Stomach (tissue), 8 donors: ENCODE measurements at regions not wholly inside any gene's neighbourhood (a gene's known extent, or its start where the extent isn't known, plus 50 kb on each side); places are given as distances from the start of the nearest gene placed in this dataset.

Experiments used
- DNase-seq, 2 donors: peaks; one replicate each; pipeline versions ENCODE4 v3.0.0 to v3.0.0-alpha.2; 2013 to 2019
- H3K27ac ChIP-seq, 5 donors: fragments of 200-600 bp in 4 of 5; sonication (generic) in 4 of 5; one replicate each; pipeline ENCODE4 v1.5.1; 2013 to 2019; ENCODE audit warnings: mild to moderate bottlenecking in 1 of 5, moderate library complexity in 1 of 5
- H3K27me3 ChIP-seq, 3 donors: fragments of 200-600 bp; sonication (generic); one replicate each; pipeline ENCODE4 v1.5.1; 2017 to 2019; ENCODE audit warnings: mixed run types in 1 of 3
- H3K36me3 ChIP-seq, 4 donors: fragments of 200-600 bp; sonication (generic); 1 replicate in 3 of 4; 2 replicates in 1 of 4; pipeline ENCODE4 v1.5.1; 2016 to 2019
- H3K4me1 ChIP-seq, 4 donors: fragments of 200-600 bp; sonication (generic); one replicate each; pipeline ENCODE4 v1.5.1; 2016 to 2019
- H3K4me3 ChIP-seq, 4 donors: fragments of 200-600 bp; sonication (generic) in 3 of 4; one replicate each; pipeline ENCODE4 v1.5.1; 2016 to 2019; ENCODE audit warnings: mild to moderate bottlenecking in 1 of 4
- H3K9me3 ChIP-seq, 4 donors: fragments of 200-600 bp; sonication (generic); one replicate each; pipeline ENCODE4 v1.5.1; 2016 to 2019
- EP300 ChIP-seq: sonication (generic); formaldehyde crosslinking; IDR thresholded peaks from one replicate; pipeline ENCODE4 v1.6.1; 2017; ENCODE audit warnings: antibody characterized with exemption
- POLR2A ChIP-seq, 4 donors: fragments of 450-650 bp; IDR thresholded peaks; one replicate each; pipeline ENCODE4 v1.6.1; 2016; ENCODE audit warnings: antibody characterized with exemption in 4 of 4, control low read depth in 2 of 4, mild to moderate bottlenecking in 1 of 4, moderate library complexity in 1 of 4
- POLR2AphosphoS5 ChIP-seq, 3 donors: sonication (generic); formaldehyde crosslinking; IDR thresholded peaks; one replicate each; pipeline ENCODE4 v1.6.1; 2016; ENCODE audit warnings: antibody characterized with exemption in 3 of 3
- WGBS, 5 donors: extraction: QIAGEN DNeasy Blood & Tissue Kit in 3 of 5; methylation state at CpG; one replicate each; pipeline versions ENCODE4 v1.1.5 to v1.1.7; 2013 to 2018; 5-methylcytosine and 5-hydroxymethylcytosine counted together
- intact Hi-C: fragments of 100-400 bp; cut with DNase I; formaldehyde crosslinking; loops from one replicate; pipeline ENCODE4 v1.15.1; 2023; ENCODE audit warnings: low total_unique reads
- TF ChIP-seq, protein P1 (sequence below), 7 experiments: fragments of 450-650 bp in 4 of 7; fragments of 200-600 bp in 3 of 7; sonication (generic) in 3 of 7; IDR thresholded peaks; one replicate each; pipeline ENCODE4 v1.5.1; 2016 to 2019; ENCODE audit warnings: antibody characterized with exemption in 7 of 7, control low read depth in 2 of 7, mild to moderate bottlenecking in 1 of 7
- donor health status: healthy with polysubstance abuse.
- donor health status: Bipolar disorder and iron deficiency.
- donor health status: healthy.

DNA sequence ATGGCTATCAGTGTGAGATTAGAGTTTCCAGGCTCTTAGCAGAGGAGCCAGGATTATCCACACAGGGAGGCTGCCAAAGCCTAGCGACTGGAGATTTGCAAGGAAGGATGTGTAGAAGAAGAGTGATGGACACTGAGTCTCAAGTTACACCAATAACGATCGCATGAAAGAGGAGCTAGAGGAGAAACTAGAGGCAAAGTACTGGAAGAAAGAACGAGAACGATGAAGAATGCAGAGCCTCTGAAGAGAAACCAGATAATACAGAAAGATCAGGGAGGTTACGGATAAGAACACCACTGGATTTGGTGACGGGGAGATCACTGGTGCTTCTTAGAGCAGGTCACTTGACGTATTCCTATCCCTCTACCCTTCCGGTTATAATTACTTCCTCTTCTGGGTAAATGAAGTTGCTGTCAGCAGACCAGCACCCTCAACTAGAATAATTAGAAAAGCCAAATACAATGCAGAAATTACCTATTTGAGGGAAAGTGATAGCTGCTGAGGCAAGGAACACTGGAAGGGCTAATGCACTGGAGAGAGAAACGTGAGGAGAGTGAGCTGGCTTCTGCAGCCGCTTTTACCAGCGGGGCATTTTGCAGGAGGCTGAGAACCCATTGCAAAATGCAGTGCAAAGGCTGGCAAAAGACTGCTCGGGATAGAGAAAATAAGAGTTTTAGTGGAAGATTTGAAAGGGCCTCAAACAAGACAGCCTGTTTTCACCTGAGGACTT lies 93.1 kb upstream of the HIF1A start:
- Histone ChIP-seq H3K4me1 (peaks cover 15 to 40% (median 18%) of the 10 kb centered on the region in 4 donors), H3K4me3 (peak overlapping the region in 1 of 4 donors; percentile 2), H3K27ac (peak overlapping the region; percentile 14 to 73 (median 24)), H3K9me3 (no peaks in the 10 kb centered on the region), H3K36me3 (no peaks in the 10 kb centered on the region), H3K27me3 (no peaks in the 10 kb centered on the region)
- no peak for DNase-seq
- 28 to 51% (median 46%) methylated on average over 13 of the region's 13 CpGs for WGBS, 5 donors
- intact Hi-C loops: no loop called here
- TF ChIP-seq POLR2AphosphoS5 (IDR thresholded peaks at IDR 0.05): no peak
- no peak for TF ChIP-seq POLR2A (IDR thresholded peaks at IDR 0.05)
- TF ChIP-seq EP300: no peak
- TF ChIP-seq, protein P1, sequence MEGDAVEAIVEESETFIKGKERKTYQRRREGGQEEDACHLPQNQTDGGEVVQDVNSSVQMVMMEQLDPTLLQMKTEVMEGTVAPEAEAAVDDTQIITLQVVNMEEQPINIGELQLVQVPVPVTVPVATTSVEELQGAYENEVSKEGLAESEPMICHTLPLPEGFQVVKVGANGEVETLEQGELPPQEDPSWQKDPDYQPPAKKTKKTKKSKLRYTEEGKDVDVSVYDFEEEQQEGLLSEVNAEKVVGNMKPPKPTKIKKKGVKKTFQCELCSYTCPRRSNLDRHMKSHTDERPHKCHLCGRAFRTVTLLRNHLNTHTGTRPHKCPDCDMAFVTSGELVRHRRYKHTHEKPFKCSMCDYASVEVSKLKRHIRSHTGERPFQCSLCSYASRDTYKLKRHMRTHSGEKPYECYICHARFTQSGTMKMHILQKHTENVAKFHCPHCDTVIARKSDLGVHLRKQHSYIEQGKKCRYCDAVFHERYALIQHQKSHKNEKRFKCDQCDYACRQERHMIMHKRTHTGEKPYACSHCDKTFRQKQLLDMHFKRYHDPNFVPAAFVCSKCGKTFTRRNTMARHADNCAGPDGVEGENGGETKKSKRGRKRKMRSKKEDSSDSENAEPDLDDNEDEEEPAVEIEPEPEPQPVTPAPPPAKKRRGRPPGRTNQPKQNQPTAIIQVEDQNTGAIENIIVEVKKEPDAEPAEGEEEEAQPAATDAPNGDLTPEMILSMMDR (IDR thresholded peaks at IDR 0.05): no peak

DNA sequence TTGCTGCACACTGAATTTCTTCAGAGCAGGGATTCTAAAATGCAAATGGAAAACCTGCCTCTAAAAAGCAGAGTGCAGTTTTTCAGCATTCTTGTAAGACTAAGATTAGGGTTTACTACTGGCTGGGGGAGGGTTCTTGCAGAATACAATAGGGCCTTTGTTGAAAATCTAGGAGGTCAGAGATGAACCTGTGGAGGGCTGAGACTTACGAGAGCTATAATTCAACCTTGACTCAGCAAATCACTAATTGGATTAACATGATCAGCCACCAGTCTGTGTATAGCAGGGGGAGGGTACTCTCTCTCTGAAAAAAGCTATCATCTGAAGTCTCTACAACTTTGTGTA lies 92.6 kb upstream of the HIF1A start:
- intact Hi-C loops: no loop called here
- no peak overlapping the region for H3K4me3 ChIP-seq
- DNase-seq: peak in 1 of 2 donors; percentile 61
- H3K9me3 ChIP-seq: no peaks in the 10 kb centered on the region
- no peak for TF ChIP-seq POLR2A (IDR thresholded peaks at IDR 0.05)
- TF ChIP-seq EP300: no peak
- TF ChIP-seq POLR2AphosphoS5 (IDR thresholded peaks at IDR 0.05): no peak
- TF ChIP-seq, protein P1 (IDR thresholded peaks at IDR 0.05): no peak
- peaks cover 16 to 45% (median 18%) of the 10 kb centered on the region in 4 donors for H3K4me1 ChIP-seq
- H3K36me3 ChIP-seq: no peaks in the 10 kb centered on the region
- 16 to 65% (median 42%) methylated on average over 1 of the region's 1 CpG for WGBS, 5 donors
- peak overlapping the region in 4 of 5 donors; percentile 22 to 73 (median 29) for H3K27ac ChIP-seq
- H3K27me3 ChIP-seq: no peaks in the 10 kb centered on the region

DNA sequence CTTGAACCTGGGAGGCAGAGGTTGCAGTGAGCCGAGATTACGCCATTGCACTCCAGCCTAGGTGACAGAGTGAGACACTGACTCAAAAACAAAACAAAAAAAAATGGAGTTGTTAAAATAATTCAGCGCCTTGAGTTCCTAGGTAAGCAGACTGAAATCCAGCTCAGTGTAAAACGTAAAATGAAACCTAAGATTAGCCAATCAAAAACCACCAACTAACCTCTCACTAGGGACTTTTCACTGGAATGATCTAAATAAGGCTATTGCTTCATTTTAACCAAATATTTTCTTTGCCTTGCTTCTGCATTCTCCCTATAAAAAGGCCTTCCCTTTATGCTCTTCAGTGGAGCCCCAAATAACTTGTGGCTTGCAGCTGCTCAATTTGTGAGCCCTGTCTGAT lies 91.6 kb upstream of the HIF1A start:
- Histone ChIP-seq H3K4me3 (no peak overlapping the region), H3K27ac (no peak overlapping the region), H3K36me3 (no peaks in the 10 kb centered on the region), H3K4me1 (peaks cover 21 to 54% (median 26%) of the 10 kb centered on the region in 4 donors), H3K27me3 (no peaks in the 10 kb centered on the region), H3K9me3 (no peaks in the 10 kb centered on the region)
- DNase-seq: no peak
- TF ChIP-seq, protein P1 (IDR thresholded peaks at IDR 0.05): no peak
- TF ChIP-seq POLR2AphosphoS5 (IDR thresholded peaks at IDR 0.05) (no peak), POLR2A (IDR thresholded peaks at IDR 0.05) (no peak), EP300 (no peak)
- WGBS, 5 donors: 84 to 94% (median 86%) methylated on average over 4 of the region's 4 CpGs
- intact Hi-C loops: no loop called here

DNA sequence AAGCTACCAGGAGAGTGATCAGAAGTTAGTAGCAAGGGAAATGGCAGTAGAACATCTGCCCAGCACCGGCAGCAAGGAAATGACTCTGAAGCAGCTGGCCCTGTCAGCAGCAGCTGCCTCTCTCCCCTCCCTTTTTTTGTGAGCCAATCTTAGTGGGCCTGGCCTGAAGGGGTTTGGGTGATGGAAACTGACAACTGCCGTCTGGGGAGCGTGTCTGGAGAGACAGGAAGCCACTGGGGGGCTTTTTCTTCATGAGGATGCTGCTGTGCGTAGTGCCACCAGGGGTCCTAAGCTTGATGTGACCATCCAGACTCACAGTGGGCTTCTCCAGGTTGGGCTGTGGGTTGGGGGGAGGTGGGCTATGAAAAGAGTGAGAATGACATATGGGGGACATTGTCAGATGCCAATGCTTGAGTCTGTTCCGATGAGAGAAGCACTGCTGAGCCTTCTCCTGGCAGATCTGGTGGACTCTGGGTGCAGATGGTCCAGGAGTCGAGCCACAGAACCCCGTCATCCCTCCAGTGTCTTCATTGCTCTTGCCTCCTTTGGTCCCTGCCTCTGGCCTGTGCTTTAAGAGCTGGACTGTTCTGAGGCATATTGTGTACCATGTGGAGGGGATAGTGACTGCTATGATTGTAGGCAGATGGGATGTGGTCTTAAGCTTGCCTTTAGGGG lies 87.6 kb upstream of the HIF1A start:
- Histone ChIP-seq H3K9me3 (no peaks in the 10 kb centered on the region), H3K4me1 (peaks cover 8 to 35% (median 15%) of the 10 kb centered on the region in 4 donors), H3K4me3 (no peak overlapping the region), H3K36me3 (no peaks in the 10 kb centered on the region), H3K27me3 (no peaks in the 10 kb centered on the region), H3K27ac (no peak overlapping the region)
- TF ChIP-seq EP300 (no peak), POLR2AphosphoS5 (IDR thresholded peaks at IDR 0.05) (no peak), POLR2A (IDR thresholded peaks at IDR 0.05) (no peak)
- TF ChIP-seq, protein P1 (IDR thresholded peaks at IDR 0.05): no peak
- intact Hi-C loops: no loop called here
- 84 to 92% (median 86%) methylated on average over 7 of the region's 7 CpGs for WGBS, 5 donors
- peak in 1 of 2 donors; percentile 56 for DNase-seq
